NK-92 treated with Interleukin-12 subunit alpha and Interleukin-12 subunit beta, amount 100 ng/mL, for 24 hours (cell line): ENCODE measurements at regions not wholly inside any gene's neighbourhood (a gene's known extent, or its start where the extent isn't known, plus 50 kb on each side); places are given as distances from the start of the nearest gene placed in this dataset.
"Not testable (repeated sequence)": the region's sequence is repeated elsewhere in the genome, so short reads cannot be mapped to it uniquely, and the experiment has no call there.

Source experiments
- DNase-seq: peaks from one replicate; lab custom pipeline; 2025; lab: John Stamatoyannopoulos, UW

DNA sequence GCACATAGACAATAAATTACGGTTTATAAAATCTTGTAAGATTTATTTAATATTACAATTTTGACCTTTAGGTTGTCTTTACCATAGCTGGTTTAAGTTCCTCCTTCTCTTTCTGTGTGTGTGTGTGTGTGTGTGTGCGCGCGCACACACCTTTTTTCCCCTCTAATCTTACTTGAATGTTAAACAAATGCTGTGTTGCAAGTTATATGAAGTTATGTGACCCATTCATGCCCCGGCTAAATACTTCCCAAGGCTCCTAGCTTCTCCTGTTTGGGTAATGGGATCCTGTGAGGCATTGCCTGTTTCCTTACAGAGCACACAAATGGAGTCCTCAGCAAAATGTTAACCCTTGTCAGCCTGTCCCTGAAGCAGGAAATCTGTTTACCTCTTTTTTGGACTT is 125.6 kb upstream of the ZNF608 start:
- no peak for DNase-seq

DNA sequence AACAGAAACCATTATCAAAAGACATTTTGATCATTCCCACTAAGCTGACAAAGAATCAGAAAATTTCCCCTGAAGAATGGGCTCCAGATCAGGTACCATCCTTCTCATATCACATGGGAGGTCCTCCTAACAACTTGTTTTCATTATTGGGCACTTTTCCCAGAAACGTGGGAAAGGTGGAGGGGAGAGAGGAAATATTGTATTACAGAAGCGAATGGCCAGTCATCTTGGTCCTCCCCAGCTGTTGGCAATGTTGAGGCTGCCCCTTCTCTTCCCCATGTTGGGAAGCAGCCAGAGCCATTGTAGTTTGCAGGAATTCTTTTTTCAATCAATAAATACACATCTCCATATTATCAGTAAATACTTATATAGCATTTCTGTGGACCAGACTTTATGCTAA is 126.2 kb upstream of the ZNF608 start:
- DNase-seq: no peak

DNA sequence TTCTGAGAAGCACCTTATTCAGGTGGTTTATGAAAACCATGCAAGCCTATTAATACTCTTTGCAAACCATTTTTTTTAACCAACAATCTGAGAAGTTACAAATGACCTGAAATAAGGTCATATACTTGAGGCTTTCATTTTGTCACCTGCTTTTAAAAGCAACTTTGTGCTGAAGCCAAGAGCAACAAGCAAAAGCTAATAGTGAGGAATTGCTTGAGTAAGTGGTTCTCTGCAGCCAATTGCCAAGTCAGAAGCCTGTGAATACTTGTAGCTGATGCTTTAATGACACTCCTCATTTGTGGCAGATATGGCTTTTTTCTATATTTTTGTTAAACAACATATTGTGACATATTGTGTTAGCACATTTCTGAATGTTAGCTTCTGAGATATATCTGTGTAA is 126.7 kb upstream of the ZNF608 start:
- no peak for DNase-seq

DNA sequence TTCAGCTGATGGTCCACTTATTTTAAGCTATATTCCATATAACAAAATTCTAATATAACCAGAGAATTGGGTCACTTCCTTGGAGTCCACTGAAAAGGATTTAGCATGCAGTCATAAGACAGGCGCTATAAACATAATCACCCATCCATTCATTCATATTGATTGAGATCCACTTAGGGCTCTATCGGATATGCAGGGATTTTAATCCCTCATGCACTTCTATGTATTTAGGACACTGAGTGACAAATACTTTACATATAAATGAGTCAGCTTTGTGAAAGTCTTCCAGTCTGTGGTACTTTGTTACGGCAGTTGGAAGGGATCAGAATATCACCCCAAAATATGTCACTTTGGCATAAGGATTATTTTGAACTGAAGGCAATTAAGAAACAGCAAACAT is 127.3 kb upstream of the ZNF608 start:
- no peak for DNase-seq

- DNase-seq: no peak
These were observed 130.1 kb upstream of the ZNF608 start for GRCh38 chr5:124876566-124876965.

GRCh38 chr5:124876983-124877382 is 130.5 kb upstream of the ZNF608 start:
- DNase-seq: no peak

GRCh38 chr5:124877501-124878146 is 131.2 kb upstream of the ZNF608 start:
- DNase-seq: no peak

DNA sequence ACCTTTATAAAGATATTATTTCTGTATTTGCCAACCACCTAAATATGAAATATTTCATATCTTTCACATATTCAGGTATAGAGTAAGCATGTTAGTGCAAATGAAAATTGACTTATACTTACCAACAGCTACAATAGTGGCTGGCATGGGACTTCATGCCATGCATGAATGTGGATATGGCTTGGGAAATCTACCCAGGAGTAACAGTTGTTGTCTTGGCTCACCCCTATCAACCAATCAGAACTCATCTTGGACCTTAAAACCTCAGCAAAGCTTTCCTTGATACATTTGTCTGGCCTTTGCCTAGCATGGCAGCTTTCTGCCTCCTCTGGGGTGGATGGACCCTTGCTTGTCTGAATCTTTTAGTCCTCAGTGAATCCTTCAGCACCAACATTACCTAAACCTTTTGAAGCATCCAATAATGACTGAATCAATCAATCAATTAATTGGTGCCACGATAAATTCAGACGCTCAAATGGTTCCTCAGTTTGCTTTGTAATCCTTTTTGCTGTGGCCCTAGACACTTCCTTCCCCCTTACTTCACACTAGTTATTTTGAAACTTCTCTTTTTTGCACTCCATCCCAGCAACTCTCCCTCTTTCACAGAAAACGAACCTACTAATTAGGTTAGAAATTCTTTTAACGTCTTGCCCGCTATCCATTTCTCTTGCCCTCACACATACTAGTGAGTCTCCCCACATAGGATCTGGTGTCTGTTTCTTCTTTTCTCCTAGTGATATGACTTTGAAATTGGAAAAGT is 132.3 kb upstream of the ZNF608 start:
- DNase-seq: no peak

GRCh38 chr5:124880903-124881697 is 134.7 kb upstream of the ZNF608 start:
- DNase-seq: no peak

GRCh38 chr5:124883681-124884080 is 137.2 kb upstream of the ZNF608 start:
- no peak for DNase-seq

- no peak for DNase-seq
These were observed 137.7 kb upstream of the ZNF608 start for GRCh38 chr5:124884114-124884513.

GRCh38 chr5:124885490-124885889 is 139.1 kb upstream of the ZNF608 start:
- no peak for DNase-seq

GRCh38 chr5:124887223-124887622 is 140.8 kb upstream of the ZNF608 start:
- no peak for DNase-seq

- no peak for DNase-seq
These were observed 141.6 kb upstream of the ZNF608 start for GRCh38 chr5:124888050-124888506.

GRCh38 chr5:124888622-124889485 is 142.4 kb upstream of the ZNF608 start:
- no peak for DNase-seq

- no peak for DNase-seq
These were observed 143.0 kb upstream of the ZNF608 start for GRCh38 chr5:124889486-124889825.

- no peak for DNase-seq
These were observed 143.4 kb upstream of the ZNF608 start for GRCh38 chr5:124889850-124890249.

GRCh38 chr5:124890442-124890841 is 144.0 kb upstream of the ZNF608 start:
- not testable (repeated sequence) for DNase-seq

- no peak for DNase-seq
These were observed 144.7 kb upstream of the ZNF608 start for GRCh38 chr5:124891179-124891578.

GRCh38 chr5:124892185-124892848 is 145.9 kb upstream of the ZNF608 start:
- no peak for DNase-seq

- no peak for DNase-seq
These were observed 148.1 kb upstream of the ZNF608 start for GRCh38 chr5:124894541-124894940.
